DMS79 (cell line): ENCODE measurements at regions not wholly inside any gene's neighbourhood (a gene's known extent, or its start where the extent isn't known, plus 50 kb on each side); places are given as distances from the start of the nearest gene placed in this dataset.

Experiments
- DNase-seq: peaks from one replicate; lab custom pipeline; 2025; lab: John Stamatoyannopoulos, UW

- no peak for DNase-seq
Observed at GRCh38 chr14:98888927-98889835, 382.8 kb downstream of the BCL11B start.

GRCh38 chr14:98889836-98890185 lies 382.2 kb downstream of the BCL11B start:
- no peak for DNase-seq

GRCh38 chr14:98890556-98891340 lies 381.2 kb downstream of the BCL11B start:
- DNase-seq: no peak

- no peak for DNase-seq
Observed at GRCh38 chr14:98893675-98894074, 378.3 kb downstream of the BCL11B start.

GRCh38 chr14:98894600-98894999 lies 377.4 kb downstream of the BCL11B start:
- no peak for DNase-seq

- no peak for DNase-seq
Observed at GRCh38 chr14:98896449-98896848, 375.5 kb downstream of the BCL11B start.

- DNase-seq: no peak
Observed at GRCh38 chr14:98897605-98898309, 374.2 kb downstream of the BCL11B start.

- DNase-seq: no peak
Observed at GRCh38 chr14:98899441-98899840, 372.6 kb downstream of the BCL11B start.

- DNase-seq: no peak
Observed at GRCh38 chr14:98900236-98900635, 371.8 kb downstream of the BCL11B start.

- no peak for DNase-seq
Observed at GRCh38 chr14:98900798-98901197, 371.2 kb downstream of the BCL11B start.

- no peak for DNase-seq
Observed at GRCh38 chr14:98901511-98902205, 370.3 kb downstream of the BCL11B start.

- no peak for DNase-seq
Observed at GRCh38 chr14:98903371-98903770, 368.6 kb downstream of the BCL11B start.

- no peak for DNase-seq
Observed at GRCh38 chr14:98904677-98905076, 367.3 kb downstream of the BCL11B start.

GRCh38 chr14:98906123-98906995 lies 365.6 kb downstream of the BCL11B start:
- peak; percentile 35 for DNase-seq

GRCh38 chr14:98907271-98907670 lies 364.7 kb downstream of the BCL11B start:
- DNase-seq: no peak

- DNase-seq: no peak
Observed at GRCh38 chr14:98908050-98908449, 363.9 kb downstream of the BCL11B start.

- no peak for DNase-seq
Observed at GRCh38 chr14:98909251-98909944, 362.6 kb downstream of the BCL11B start.

- no peak for DNase-seq
Observed at GRCh38 chr14:98910061-98910460, 361.9 kb downstream of the BCL11B start.

- DNase-seq: no peak
Observed at GRCh38 chr14:98912655-98913054, 359.3 kb downstream of the BCL11B start.

GRCh38 chr14:98913967-98914650 lies 357.9 kb downstream of the BCL11B start:
- DNase-seq: no peak
